ENCODE measurements at regions not wholly inside any gene's neighbourhood (a gene's known extent, or its start where the extent isn't known, plus 50 kb on each side); places are given as distances from the start of the nearest gene placed in this dataset.

- no peak for DNase-seq
These were observed 51.8 kb upstream of the NDUFB4 start for GRCh38 chr3:120544361-120544760.

GRCh38 chr3:120536642-120537041, 59.5 kb upstream of the NDUFB4 start:
- DNase-seq: no peak

GRCh38 chr3:120532969-120533368, 63.2 kb upstream of the NDUFB4 start:
- no peak for DNase-seq

- no peak for DNase-seq
These were observed 68.0 kb upstream of the NDUFB4 start for GRCh38 chr3:120528163-120528562.

- no peak for DNase-seq
These were observed 69.9 kb upstream of the NDUFB4 start for GRCh38 chr3:120526011-120526870.

- peak; percentile 42 for DNase-seq
These were observed 71.8 kb upstream of the NDUFB4 start for GRCh38 chr3:120524171-120524923.

- no peak for DNase-seq
These were observed 65.3 kb upstream of the FSTL1 start for GRCh38 chr3:120516136-120516535.

GRCh38 chr3:120512655-120513054, 61.9 kb upstream of the FSTL1 start:
- DNase-seq: no peak

- peak; percentile 64 for DNase-seq
These were observed 56.3 kb upstream of the FSTL1 start for GRCh38 chr3:120506828-120507774.

- DNase-seq: no peak
These were observed 55.5 kb upstream of the FSTL1 start for GRCh38 chr3:120506076-120506827.

- no peak for DNase-seq
These were observed 53.2 kb upstream of the FSTL1 start for GRCh38 chr3:120503727-120504616.

GRCh38 chr3:120502116-120502515, 51.3 kb upstream of the FSTL1 start:
- DNase-seq: no peak
